Upper lobe of left lung (tissue), 6 donors: ENCODE measurements at regions not wholly inside any gene's neighbourhood (a gene's known extent, or its start where the extent isn't known, plus 50 kb on each side); places are given as distances from the start of the nearest gene placed in this dataset.

Experiments
- ATAC-seq, 2 donors: fragments of 200-7000 bp; cut with Tn5 transposase; one replicate each; pipeline ENCODE4 v1.9.1; 2022; ENCODE audit warnings: mild to moderate bottlenecking in 2 of 2, moderate library complexity in 2 of 2; ENCODE audit not compliant: low FRiP score in 2 of 2
- DNase-seq, 2 donors: peaks; one replicate each; pipeline ENCODE4 v3.0.0-alpha.2; 2019 to 2020
- H3K27ac ChIP-seq, 4 donors: fragments of 200-600 bp; sonication (generic); one replicate each; pipeline ENCODE4 v1.5.1; 2016 to 2019
- H3K27me3 ChIP-seq, 4 donors: fragments of 200-600 bp; sonication (generic); one replicate each; pipeline ENCODE4 v1.5.1; 2017 to 2019
- H3K36me3 ChIP-seq, 4 donors: fragments of 200-600 bp; sonication (generic); one replicate each; pipeline ENCODE4 v1.5.1; 2016 to 2019
- H3K4me1 ChIP-seq, 4 donors: fragments of 200-600 bp; sonication (generic); one replicate each; pipeline ENCODE4 v1.5.1; 2018 to 2019
- H3K4me3 ChIP-seq, 4 donors: fragments of 200-600 bp; sonication (generic); one replicate each; pipeline ENCODE4 v1.5.1; 2017 to 2019; ENCODE audit warnings: mild to moderate bottlenecking in 2 of 4, moderate library complexity in 1 of 4
- H3K9me3 ChIP-seq, 4 donors: fragments of 200-600 bp; sonication (generic); one replicate each; pipeline ENCODE4 v1.5.1; 2018 to 2019
- EP300 ChIP-seq, 4 donors: sonication (generic); formaldehyde crosslinking; IDR thresholded peaks; one replicate each; pipeline ENCODE4 v1.5.1; 2017; ENCODE audit warnings: antibody characterized with exemption in 4 of 4, control low read depth in 2 of 4
- POLR2A ChIP-seq, 4 donors: fragments of 450-650 bp; IDR thresholded peaks; one replicate each; pipeline ENCODE4 v1.5.1; 2016 to 2017; ENCODE audit warnings: antibody characterized with exemption in 4 of 4, mild to moderate bottlenecking in 2 of 4
- POLR2AphosphoS5 ChIP-seq, 2 donors: sonication (generic); formaldehyde crosslinking; IDR thresholded peaks; one replicate each; pipeline ENCODE4 v1.5.1; 2017; ENCODE audit warnings: antibody characterized with exemption in 2 of 2
- WGBS, 2 donors: methylation state at CpG; one replicate each; pipeline ENCODE4 v1.1.5; 2017 to 2018; 5-methylcytosine and 5-hydroxymethylcytosine counted together
- TF ChIP-seq, protein P1 (sequence below), 6 experiments: fragments of 450-650 bp in 4 of 6; fragments of 200-600 bp in 2 of 6; sonication (generic) in 2 of 6; IDR thresholded peaks; one replicate each; pipeline ENCODE4 v1.5.1; 2016 to 2019; ENCODE audit warnings: antibody characterized with exemption in 6 of 6
- donor health status: DM: no; HTN: no; CAD: no; lungs with moderate emphysema.
- donor health status: DM: no; HTN: yes; CAD: no; lungs with severe emphysema.

GRCh38 chr4:129821073-129821472, 725.1 kb downstream of the C4orf33 start:
- 90 to 91% methylated on average over 1 of the region's 1 CpG for WGBS, 2 donors
- no peaks in the 10 kb centered on the region for H3K27me3 ChIP-seq
- no peaks in the 10 kb centered on the region for H3K9me3 ChIP-seq
- TF ChIP-seq, protein P1, sequence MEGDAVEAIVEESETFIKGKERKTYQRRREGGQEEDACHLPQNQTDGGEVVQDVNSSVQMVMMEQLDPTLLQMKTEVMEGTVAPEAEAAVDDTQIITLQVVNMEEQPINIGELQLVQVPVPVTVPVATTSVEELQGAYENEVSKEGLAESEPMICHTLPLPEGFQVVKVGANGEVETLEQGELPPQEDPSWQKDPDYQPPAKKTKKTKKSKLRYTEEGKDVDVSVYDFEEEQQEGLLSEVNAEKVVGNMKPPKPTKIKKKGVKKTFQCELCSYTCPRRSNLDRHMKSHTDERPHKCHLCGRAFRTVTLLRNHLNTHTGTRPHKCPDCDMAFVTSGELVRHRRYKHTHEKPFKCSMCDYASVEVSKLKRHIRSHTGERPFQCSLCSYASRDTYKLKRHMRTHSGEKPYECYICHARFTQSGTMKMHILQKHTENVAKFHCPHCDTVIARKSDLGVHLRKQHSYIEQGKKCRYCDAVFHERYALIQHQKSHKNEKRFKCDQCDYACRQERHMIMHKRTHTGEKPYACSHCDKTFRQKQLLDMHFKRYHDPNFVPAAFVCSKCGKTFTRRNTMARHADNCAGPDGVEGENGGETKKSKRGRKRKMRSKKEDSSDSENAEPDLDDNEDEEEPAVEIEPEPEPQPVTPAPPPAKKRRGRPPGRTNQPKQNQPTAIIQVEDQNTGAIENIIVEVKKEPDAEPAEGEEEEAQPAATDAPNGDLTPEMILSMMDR (IDR thresholded peaks at IDR 0.05): no peak
- TF ChIP-seq POLR2AphosphoS5 (IDR thresholded peaks at IDR 0.05): no peak
- no peak for TF ChIP-seq POLR2A (IDR thresholded peaks at IDR 0.05)
- no peak for TF ChIP-seq EP300 (IDR thresholded peaks at IDR 0.05)
- H3K4me3 ChIP-seq: no peak overlapping the region
- no peak overlapping the region for H3K27ac ChIP-seq
- ATAC-seq (no peak), DNase-seq (no peak)
- H3K36me3 ChIP-seq: no peaks in the 10 kb centered on the region
- no peaks in the 10 kb centered on the region for H3K4me1 ChIP-seq

DNA sequence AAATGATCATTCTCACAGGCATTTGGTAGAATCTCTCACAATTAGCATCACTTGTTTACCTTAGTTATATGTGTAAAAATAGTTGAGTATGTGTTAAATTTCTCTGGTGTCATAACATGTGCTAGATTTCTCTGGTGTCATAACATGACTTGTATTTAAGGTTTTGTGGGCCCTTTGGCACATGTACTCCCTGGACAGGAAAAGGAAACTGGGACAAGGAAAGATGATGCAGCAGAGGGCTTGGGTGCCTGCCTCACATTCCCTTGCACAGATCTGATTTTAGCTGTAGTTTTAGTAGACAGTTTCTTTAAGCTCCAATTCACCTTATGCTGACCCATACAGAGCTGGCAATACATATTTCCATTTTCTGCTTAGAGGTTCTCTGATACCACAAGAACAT, 726.0 kb downstream of the C4orf33 start:
- no peaks in the 10 kb centered on the region for H3K4me1 ChIP-seq
- no peak overlapping the region for H3K27ac ChIP-seq
- no peaks in the 10 kb centered on the region for H3K27me3 ChIP-seq
- ATAC-seq (no peak), DNase-seq (no peak)
- no peaks in the 10 kb centered on the region for H3K9me3 ChIP-seq
- H3K36me3 ChIP-seq: no peaks in the 10 kb centered on the region
- no peak overlapping the region for H3K4me3 ChIP-seq
- TF ChIP-seq POLR2AphosphoS5 (IDR thresholded peaks at IDR 0.05): no peak
- no peak for TF ChIP-seq EP300 (IDR thresholded peaks at IDR 0.05)
- TF ChIP-seq, protein P1 (IDR thresholded peaks at IDR 0.05): no peak

DNA sequence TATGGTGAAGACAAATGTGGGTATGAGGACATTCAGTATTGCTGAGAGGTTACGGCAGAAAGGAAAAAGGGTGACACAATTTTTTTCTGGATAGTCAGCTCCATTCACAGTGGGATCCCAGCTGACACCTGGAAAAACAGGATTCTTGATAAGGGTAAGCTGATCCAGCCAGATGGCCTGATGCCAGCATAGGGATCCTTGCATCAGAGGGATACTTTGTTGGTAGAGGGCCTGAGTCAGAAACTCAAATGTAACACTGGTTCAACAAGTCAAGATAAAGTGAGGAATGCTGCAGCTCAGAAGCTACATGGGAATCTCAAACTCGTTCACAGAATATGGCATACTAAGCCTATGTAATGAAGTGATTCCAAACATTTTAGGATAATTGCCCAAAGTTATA, 726.7 kb downstream of the C4orf33 start:
- DNase-seq (peak in 1 of 2 donors; percentile 53), ATAC-seq (no peak)
- WGBS, 2 donors: 50 to 67% methylated on average over 2 of the region's 2 CpGs
- H3K27me3 ChIP-seq: no peaks in the 10 kb centered on the region
- TF ChIP-seq POLR2AphosphoS5 (IDR thresholded peaks at IDR 0.05) (no peak), POLR2A (IDR thresholded peaks at IDR 0.05) (no peak), EP300 (IDR thresholded peaks at IDR 0.05) (no peak)
- no peaks in the 10 kb centered on the region for H3K4me1 ChIP-seq
- H3K4me3 ChIP-seq: no peak overlapping the region
- no peak overlapping the region for H3K27ac ChIP-seq
- no peaks in the 10 kb centered on the region for H3K36me3 ChIP-seq
- no peaks in the 10 kb centered on the region for H3K9me3 ChIP-seq

- Histone ChIP-seq H3K27me3 (no peaks in the 10 kb centered on the region), H3K4me1 (no peaks in the 10 kb centered on the region), H3K4me3 (no peak overlapping the region), H3K9me3 (no peaks in the 10 kb centered on the region), H3K36me3 (no peaks in the 10 kb centered on the region), H3K27ac (no peak overlapping the region)
- no peak for DNase-seq
- ATAC-seq: no peak
- TF ChIP-seq, protein P1 (IDR thresholded peaks at IDR 0.05): no peak
- TF ChIP-seq POLR2AphosphoS5 (IDR thresholded peaks at IDR 0.05) (no peak), POLR2A (IDR thresholded peaks at IDR 0.05) (no peak), EP300 (IDR thresholded peaks at IDR 0.05) (no peak)
Observed at GRCh38 chr4:129823105-129823504, 727.2 kb downstream of the C4orf33 start.

- no peak for DNase-seq
- H3K4me1 ChIP-seq: no peaks in the 10 kb centered on the region
- no peaks in the 10 kb centered on the region for H3K9me3 ChIP-seq
- TF ChIP-seq, protein P1 (IDR thresholded peaks at IDR 0.05): no peak
- TF ChIP-seq EP300 (IDR thresholded peaks at IDR 0.05) (no peak), POLR2A (IDR thresholded peaks at IDR 0.05) (no peak), POLR2AphosphoS5 (IDR thresholded peaks at IDR 0.05) (no peak)
- no peak overlapping the region for H3K27ac ChIP-seq
- H3K4me3 ChIP-seq: no peak overlapping the region
- H3K27me3 ChIP-seq: no peaks in the 10 kb centered on the region
- 84 to 88% methylated on average over 2 of the region's 2 CpGs for WGBS, 2 donors
- no peak for ATAC-seq
- H3K36me3 ChIP-seq: no peaks in the 10 kb centered on the region
Observed at GRCh38 chr4:129829373-129829772, 733.4 kb downstream of the C4orf33 start.
